ENCODE measurements at regions not wholly inside any gene's neighbourhood (a gene's known extent, or its start where the extent isn't known, plus 50 kb on each side); places are given as distances from the start of the nearest gene placed in this dataset.

GRCh38 chr4:41466249-41466648, 71.7 kb upstream of the LIMCH1 start:
- no peak for TF ChIP-seq CTCF (IDR thresholded peaks at IDR 0.05)
- TF ChIP-seq POLR2AphosphoS5 (IDR thresholded peaks at IDR 0.05; ENCODE audit: low read depth, low read length), result no peak

All from Panc1 (cell line).